ENCODE measurements at regions not wholly inside any gene's neighbourhood (a gene's known extent, or its start where the extent isn't known, plus 50 kb on each side); places are given as distances from the start of the nearest gene placed in this dataset.

DNA sequence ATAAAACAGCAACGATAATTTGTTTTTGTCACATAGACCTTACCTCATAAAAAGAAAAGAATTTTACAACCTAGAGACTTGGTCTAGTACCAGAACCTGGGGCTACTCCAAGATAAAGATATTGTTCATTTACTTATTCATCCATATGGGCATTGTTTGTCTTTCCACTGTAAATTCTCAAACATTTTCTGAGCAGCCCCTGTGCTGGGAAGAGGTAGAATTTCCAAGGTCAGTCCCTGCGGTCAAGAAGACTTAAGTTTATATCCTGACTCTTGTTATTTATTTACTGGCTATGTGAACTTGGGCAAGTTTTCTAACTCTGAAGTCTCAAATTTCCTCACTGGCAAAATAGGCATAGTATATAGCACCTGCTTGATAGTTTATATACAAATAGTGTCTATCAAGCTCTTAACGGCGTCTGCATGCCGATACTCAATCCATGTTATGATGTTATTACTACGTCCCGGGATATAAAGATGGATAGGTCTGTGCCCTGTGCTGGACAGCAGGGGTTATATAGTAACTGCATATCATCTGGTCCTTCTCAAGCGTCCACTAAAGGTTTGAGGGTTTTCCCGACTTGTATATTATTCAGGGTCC is 222.1 kb upstream of the TAPT1 start:
- TF ChIP-seq, protein P1, sequence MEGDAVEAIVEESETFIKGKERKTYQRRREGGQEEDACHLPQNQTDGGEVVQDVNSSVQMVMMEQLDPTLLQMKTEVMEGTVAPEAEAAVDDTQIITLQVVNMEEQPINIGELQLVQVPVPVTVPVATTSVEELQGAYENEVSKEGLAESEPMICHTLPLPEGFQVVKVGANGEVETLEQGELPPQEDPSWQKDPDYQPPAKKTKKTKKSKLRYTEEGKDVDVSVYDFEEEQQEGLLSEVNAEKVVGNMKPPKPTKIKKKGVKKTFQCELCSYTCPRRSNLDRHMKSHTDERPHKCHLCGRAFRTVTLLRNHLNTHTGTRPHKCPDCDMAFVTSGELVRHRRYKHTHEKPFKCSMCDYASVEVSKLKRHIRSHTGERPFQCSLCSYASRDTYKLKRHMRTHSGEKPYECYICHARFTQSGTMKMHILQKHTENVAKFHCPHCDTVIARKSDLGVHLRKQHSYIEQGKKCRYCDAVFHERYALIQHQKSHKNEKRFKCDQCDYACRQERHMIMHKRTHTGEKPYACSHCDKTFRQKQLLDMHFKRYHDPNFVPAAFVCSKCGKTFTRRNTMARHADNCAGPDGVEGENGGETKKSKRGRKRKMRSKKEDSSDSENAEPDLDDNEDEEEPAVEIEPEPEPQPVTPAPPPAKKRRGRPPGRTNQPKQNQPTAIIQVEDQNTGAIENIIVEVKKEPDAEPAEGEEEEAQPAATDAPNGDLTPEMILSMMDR (optimal IDR thresholded peaks at IDR 0.05 in 1 of 3, IDR thresholded peaks at IDR 0.05 in 1 of 3, conservative IDR thresholded peaks at IDR 0.05 in 1 of 3; ENCODE audit: extremely low read depth in 1 of 3, insufficient read depth in 2 of 3, low read length in 3 of 3) = no peak
- no peak for TF ChIP-seq EZH2 (IDR thresholded peaks at IDR 0.05; ENCODE audit: low read length)
